Inflammatory macrophage treated with lipopolysaccharide for 1 hour (primary cell): ENCODE measurements at regions not wholly inside any gene's neighbourhood (a gene's known extent, or its start where the extent isn't known, plus 50 kb on each side); places are given as distances from the start of the nearest gene placed in this dataset.

Experiments
- DNase-seq, 2 donors: peaks; one replicate each; pipeline ENCODE4 v3.0.0-alpha.2; 2020 to 2022

DNA sequence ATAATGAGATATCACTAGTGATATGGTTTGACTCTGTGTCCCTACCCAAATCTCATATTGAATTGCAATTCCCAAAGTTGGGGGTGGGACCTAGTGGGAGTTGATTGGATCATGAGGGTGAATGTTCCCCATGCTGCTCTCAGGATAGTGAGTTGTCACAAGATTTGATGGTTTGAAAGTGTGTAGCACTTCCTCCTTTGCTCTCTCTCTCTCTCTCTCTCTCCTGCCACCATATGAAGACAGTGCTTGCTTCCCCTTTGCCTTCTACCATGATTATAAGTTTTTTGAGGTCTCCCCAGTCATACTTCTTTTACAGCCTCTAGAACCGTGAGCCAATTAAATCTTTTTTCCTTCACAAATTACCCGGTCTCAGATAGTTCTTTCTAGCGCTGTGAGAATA, 1002.0 kb upstream of the ADGRB3 start:
- DNase-seq: no peak

DNA sequence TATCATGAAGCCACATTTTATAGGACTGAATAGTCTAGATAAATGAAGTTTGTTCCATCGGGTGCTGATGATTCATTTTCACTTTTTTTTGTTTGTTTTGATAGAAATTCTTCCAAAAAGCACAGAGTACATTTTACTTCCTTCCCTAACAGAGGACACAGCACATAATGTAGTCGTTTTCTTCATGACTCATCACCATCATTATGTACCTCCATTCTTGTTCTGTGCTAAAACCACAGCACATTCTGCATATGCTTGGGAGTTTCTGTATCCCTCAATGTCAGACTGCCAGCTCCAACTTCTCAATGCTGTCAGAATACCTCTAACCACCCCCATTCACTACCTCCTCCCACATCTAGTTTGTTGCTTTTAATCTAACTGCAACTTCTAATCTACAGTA, 1004.9 kb upstream of the ADGRB3 start:
- DNase-seq: no peak

DNA sequence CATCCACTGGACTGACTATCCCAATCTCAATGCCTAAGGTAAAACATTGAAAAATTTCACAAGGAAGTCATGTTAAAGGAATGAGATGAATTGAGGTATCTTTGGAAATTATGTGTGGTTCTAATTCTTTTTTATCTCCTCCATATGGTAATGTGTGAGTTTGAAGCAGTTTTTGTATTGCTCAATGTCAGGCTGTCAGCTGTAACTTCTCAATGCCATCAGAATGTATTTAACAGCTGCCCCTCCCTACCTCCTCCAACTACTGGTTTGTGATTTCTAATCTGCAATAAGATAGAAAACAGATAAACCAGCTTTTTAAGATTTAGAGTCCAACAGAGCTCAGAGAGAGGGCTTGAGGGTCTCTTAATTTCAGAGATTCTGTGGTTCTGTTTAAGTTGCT, 1005.8 kb upstream of the ADGRB3 start:
- no peak for DNase-seq

DNA sequence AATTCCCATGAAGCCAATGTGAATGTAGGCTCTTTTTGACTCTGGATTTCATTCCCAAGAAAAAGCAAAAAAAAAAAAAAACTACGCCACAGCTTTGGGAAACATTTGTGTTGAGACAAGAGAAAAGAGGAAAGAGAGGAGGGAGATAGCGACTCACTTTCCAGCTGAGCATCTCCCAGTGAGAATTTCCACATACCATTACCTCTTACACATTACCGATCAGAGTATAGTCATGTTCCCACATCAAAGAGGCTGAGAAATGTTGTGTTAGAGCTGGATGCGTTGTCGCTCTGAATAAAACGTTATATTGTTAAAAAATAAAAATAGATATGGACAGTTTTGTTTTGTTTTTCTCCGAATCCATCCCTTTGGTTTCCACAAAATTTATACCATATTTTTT, 1019.3 kb upstream of the ADGRB3 start:
- no peak for DNase-seq

DNA sequence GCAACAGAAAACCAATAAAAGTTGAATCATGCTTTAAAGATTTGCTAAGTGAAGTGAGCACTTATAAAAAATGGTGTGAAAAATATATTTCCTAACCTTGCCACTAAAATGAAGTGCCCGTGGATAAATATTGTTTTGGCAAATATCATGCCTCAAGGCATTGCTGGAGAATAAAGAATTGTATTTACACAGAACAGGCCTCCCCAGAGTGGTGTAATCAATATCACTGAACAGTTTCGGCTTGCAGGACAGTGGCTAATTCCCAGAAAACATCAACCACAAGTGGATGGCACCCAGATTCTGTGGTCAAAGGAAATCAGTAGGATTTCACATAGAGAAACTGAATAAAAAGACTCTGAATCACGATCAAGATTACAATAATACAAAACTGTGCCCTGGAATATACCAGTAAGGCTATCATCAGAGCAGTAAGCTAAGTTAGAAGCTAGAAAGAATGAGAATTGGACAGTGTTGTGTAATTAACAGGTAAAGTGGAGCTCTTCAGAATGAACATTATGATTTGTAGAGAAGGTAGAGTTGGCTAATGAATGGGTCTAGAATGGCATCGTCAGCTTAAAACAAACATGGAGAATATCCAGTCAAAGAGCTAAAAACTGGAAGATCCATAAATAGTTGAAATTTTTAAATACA, 1026.9 kb upstream of the ADGRB3 start:
- DNase-seq: no peak

DNA sequence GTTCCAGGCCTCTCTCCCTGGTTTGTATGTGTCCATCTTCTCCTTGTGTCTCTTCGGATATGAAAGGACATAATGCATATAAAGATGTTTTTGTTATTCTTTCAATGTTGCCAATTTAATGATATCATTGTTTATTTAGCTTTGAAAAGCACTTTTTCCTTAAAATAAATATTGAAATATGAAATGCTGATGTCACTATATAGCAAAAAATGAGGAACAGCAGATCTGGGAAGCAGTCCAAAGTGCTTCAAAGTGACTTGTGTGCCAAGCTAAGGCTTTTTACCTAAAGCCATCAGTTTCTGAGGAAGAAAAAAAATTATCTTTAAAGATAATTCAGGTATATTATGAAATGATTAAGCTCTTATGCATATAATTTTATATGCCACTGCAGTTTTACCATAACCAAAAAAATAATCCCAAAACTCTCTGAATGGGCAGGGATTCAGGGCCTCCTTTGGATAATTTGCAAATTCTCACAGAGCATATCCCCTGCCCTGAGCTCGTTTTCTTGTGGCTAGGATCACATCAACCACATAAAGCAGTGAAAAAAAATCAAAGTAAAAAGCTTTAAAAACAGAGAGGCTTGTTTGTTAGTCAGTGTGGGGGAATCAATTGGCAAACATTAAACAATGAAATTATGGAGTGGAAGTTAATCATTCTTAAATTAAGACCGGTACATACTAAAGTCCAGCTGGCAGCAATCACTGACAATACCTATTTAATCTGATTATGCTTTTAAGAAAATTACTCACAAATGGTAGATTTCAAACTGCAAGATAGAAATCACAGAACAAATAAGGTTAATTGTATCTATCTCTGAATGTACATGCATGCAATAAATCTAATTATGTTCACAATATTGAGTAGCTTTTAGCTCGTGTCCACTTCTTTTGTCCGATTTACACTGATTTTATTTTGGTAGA, 1027.9 kb upstream of the ADGRB3 start:
- no peak for DNase-seq

DNA sequence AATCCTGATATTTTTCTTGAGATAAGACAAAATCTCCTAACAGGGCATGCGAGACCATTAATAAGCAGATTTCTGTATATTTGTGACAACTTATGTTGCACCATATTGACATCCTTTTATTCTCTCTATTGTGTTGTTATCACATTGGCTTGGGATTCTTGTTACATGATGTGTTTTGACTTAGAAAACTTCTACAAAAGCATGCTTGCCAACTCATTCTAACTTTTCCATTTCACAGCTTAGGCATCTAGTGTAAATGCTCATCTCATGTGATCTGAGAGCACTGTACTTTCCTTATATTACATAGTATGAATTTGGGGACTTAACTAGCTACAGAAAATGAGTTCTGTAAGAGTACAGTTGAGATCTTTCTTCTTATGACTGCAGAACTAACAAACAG, 1040.7 kb upstream of the ADGRB3 start:
- no peak for DNase-seq

DNA sequence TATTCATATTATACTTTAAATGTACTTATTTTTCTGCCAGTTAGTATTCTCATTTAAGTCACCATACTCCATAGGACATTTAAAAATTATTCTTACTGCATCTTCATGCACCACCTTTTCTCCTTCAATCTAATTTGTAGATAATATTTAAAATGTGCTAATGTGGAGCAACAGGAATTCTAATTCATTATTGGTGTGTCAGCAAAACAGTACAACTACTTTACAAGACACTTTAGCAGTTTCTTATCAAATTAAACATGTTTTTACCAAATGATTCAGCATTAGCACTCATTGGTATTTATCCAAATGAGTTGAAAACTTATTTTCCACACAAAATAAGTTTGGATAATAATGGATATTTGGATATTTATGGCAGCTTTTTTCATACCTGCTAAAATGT, 1041.8 kb upstream of the ADGRB3 start:
- DNase-seq: no peak

DNA sequence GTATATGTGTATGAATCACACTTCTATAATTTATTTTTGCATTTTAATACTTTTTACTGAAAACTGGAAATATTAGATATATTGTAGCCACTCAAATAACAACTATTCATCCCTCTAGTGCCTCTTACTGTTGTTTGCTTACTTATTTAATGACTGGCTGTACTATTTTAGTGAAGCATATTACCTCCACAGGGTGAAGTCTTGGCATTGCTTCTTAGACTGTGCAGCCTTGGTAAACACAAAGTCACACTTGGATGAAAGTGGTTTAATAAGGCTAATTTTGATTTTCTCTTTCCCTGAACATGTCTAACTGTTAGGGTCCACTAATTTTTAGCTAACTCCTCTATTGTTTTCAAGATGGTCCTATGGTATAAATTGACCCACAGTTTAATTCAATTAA, 1043.2 kb upstream of the ADGRB3 start:
- no peak for DNase-seq

DNA sequence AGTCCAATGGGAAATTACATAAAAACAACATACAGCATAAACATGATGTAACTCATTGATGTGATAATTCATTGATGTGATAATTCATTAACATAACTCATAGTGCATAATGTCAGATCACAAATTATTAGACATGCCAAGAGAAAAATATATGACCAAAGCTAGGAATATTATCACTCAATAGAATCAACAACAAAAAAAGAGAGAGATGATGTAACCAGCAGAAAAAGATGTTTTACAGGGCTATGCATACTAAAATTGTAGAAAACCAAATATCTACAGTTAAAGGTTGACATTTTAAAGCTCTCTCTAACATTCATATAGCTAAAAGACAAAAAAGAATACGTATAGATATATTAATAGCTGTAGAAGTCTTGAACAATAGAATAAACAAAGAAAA, 1067.2 kb upstream of the ADGRB3 start:
- no peak for DNase-seq

DNA sequence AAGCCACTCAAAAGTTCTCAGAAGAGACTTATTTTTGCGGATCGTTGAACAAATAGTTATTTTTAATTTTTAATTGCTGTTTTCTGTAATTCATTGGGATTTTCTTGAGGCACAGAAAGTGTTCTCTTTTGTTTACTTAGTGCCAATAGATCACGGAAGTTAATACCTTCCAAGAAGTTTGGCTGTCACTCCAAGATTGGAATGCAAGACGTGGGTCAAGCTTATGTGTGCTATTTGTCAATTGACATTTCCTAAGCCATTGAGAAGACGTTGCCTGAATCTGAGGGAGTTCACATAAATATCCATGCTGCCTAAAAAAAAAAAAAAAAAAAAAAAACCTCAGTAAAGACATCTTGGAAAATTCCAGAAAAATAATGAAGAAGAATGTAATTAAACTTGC, 1071.4 kb upstream of the ADGRB3 start:
- no peak for DNase-seq

DNA sequence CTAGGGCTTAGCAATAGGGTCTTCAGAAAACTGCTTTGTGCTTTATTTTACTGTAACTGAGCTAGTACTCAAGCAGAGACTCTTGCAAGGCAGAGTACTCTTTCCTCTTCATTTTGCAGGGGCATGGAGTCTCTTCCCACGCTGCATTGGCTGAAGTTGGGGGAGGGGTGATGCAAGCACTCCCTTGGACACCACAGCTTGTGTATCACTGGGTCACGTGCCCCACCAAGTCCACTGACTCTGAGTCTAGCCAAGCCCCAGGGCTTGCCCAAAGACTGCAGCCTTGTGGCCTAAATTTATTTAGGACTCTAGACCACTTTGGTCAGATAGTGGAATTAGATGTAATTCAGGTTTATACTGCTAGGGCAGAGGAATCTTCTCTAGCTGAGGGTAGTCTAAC, 1075.0 kb upstream of the ADGRB3 start:
- no peak for DNase-seq

DNA sequence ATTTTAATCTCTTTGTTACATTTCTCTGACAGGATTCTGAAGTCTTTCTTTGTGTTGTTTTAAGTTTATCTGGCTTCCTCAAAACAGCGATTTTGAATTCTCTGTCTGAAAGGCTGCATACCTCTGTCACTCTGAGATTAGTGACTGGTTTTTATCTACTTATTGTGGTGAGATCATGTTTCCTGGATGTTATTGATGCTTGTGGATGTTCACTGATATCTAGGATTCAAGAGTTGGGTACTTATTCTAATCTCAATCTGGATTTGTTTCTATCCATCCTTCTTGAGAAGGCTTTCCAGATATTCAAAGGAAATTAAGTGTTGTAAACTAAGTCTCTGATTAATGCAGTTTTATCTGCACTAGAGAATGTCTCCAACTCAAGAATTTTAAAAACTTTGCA, 1076.1 kb upstream of the ADGRB3 start:
- DNase-seq: no peak

DNA sequence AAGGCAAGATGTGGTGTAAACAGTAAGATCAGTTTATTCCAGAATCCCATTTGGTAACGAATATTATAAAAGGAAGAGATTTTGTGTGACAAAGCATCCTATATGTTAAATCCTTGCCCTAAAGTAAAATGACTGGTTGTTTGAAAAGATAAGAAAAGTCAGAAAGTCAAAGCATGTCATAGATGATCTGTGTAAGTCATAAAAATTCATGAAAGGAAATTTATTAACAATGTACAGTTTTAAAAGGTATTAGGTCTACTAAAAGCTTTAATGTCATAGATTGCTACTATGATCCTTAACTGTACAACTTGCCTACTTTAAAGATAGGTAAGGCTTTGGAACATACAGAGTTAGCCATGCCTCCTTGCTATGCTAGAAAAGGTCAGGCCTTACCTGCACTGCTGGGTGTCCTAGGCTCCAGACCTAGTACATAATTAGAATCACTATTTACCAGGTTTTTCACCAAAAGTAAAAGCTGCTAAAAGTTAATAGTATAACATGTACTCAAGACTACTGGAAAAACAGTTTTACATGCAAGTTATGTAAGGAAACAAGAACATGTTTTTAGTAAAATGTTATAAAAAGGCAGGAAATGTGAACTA, 1090.1 kb upstream of the ADGRB3 start:
- DNase-seq: no peak

DNA sequence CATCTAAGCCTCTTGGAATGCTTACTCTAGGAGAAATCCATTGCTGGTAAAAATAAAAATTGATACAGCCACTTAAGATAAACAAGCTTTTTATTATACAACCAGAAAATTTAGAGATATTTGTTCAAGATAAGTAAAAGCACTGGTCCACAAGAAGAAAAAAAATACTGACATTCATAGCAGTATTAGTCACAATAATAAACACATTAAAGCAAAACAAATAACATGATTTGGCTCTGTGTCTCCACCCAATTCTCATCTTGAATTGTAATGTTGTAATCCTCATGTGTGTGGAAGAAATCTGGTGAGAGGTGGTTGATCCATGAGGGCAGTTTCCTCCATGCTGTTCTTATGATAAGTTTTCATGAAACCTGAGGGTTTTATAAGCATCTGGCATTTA, 1093.5 kb upstream of the ADGRB3 start:
- DNase-seq: no peak

DNA sequence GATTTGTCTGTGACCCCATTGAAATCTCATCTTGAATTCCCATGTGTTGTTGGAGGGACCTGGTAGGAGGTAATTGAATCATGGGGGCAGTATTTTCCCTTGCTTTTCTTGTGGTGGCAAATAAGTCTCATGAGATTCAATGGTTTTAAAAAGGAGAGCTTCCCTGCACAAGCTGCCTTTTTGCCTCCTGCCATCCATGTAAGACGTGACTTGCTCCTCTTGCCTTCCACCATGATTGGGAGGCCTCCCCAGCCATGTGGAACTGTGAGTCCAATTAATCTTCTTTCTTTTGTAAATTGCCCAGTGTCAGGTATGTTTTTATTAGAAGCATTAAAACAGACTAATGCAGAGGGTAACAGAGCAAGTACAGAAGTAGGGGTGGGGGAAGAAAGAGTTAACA, 1097.0 kb upstream of the ADGRB3 start:
- no peak for DNase-seq

DNA sequence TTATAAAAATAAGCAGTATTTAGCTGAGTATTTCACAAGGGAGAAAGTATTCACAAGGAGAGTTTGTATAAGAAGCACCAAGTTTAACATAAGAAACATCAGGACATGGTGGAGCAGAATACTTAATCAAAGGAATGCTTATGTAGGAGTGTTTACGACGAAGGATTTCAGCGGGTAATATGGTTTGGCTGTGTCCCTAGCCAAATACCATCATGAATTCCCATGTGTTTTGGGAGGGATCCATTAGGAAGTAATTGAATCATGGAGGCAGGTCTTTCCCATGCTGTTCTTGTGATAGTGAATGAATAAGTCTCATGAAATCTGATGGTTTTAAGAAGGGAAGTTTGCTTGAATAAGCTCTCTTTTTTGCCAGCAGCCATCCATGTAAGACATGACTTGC, 1099.1 kb upstream of the ADGRB3 start:
- no peak for DNase-seq

DNA sequence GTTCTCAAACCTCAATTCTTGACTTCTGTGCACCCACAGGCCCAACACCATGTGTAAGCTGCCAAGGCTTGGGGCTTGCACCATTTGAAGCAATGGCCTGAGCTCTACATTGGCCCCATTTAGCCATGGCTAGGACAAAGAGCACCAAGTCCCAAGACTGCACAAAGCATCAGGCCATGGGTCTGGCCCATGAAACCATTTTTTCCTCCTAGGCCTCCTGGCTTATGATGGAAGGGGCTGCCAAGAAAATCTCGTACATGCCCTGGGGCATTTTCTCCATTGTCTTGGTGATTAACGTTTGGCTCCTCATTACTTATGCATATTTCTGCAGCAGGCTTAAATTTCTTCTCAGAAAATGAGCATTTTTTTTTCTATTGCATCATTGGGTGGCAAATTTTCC, 1128.7 kb upstream of the ADGRB3 start:
- DNase-seq: no peak

DNA sequence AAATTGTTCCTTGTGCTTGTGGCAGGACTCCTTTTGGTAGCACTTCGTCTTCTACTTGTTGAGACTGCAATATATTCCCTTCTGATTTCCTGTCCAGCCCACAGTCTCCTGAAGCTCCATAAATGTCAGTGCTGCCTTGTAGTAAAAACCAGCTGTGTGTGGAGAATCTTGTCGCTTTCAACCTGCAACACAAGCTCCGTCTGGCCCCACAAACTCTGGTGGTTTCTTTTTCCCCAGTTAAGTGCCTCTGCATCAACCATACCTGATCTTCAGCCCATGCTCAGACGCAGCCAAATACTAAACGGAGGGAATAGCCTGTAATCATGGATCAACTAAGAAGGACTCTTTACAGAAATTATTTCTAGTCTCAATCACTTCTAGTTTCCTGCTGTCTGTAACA, 1133.3 kb upstream of the ADGRB3 start:
- no peak for DNase-seq

DNA sequence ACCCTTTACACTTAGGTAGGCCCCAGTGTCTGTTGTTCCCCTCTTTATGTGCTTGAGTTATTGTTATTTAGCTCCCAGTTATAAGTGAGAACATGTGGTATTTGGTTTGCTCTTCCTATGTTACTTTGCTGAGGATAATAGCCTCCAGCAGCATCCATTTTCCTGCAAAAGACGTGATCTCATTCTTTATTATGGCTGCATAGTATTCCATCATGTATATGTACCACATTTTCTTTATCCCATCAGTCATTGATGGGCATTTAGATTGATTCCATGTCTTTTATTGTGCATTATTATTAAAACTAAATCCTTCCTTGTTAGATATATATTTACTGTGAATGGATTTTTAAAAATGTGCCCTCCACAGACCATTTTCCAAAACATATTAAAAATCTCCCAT, 1137.3 kb upstream of the ADGRB3 start:
- DNase-seq: no peak

DNA sequence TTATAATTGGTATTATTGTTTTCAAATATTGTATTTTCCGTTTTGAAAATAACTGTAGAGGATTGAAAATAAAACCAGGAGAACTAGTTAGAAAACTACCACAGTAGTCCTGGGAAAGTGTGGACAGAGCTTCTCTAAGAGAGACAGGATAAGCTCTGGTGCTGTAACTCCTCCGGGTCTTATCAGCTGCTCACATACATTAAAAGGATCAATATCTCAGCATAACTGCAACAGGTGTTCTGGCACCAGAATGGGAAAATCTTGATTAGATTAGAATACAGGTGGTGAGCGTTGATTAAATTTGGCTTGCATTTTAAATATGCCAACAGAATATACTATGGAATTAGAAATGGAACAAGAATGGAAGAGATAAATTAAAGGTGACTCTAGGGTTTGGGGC, 1138.9 kb upstream of the ADGRB3 start:
- DNase-seq: no peak

DNA sequence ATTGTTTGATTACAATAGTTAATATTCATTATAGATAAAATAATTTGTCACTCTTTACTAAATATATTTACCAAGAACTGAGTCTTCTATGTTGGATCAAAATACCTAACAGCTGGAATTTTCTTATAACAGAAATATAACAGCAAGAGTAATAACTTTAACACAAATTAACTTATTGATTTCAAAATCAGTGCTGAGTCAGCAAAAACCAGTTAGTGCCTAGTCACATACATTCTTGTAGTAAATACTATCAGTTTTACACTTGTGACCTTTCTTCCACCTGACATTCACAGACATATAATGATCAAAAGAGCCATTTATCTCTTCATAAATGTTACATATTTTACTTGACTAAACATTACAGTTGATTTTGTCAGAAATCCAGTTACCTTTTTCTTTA, 1141.4 kb upstream of the ADGRB3 start:
- no peak for DNase-seq

DNA sequence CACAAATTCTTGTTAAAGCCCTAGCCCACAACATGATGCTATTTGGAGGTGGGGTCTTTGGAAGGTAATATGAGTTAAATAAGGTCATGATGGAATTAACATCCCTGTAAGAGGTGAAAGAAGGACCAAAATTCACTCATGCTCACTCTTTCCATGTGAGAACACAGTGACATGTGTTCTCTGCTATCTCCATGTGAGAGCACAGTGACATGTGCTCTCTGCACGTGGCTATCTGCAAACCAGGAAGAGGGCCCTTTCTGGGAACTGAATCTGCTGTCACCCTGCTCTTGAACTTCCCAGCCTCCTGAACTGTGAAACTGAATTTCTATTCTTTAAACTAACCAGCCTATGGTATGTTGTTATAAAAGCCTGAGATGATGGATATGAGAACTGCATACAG, 1159.4 kb upstream of the ADGRB3 start:
- no peak for DNase-seq

DNA sequence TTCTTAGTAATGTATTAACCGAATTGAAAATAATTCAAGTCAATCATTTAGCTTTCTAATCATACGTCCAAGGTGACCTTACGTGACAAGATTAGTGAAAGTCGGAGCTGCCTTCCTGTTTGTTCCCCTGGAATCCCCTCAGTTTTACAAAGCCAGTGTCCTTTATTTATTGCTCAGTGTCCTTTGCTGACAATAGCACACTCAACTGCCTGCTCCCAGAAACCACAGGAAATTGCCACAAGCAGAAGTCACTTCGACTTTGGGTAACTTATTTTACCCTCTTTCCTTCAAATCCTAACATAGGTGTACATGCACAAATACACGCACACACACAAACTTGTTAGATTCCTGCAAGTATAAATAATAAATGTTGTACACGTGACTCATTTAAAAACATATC, 1167.7 kb upstream of the ADGRB3 start:
- no peak for DNase-seq
